SK-N-SH (cell line): ENCODE measurements at regions not wholly inside any gene's neighbourhood (a gene's known extent, or its start where the extent isn't known, plus 50 kb on each side); places are given as distances from the start of the nearest gene placed in this dataset.

Source experiments
- CTCF ChIA-PET: fragments of 300-600, 350-600 bp; formaldehyde crosslinking; extraction: SDS; loops from one replicate; lab custom pipeline; 2021; lab: Yijun Ruan, JAX
- POLR2A ChIA-PET: fragments of 350-600 bp; sonication (Branson Sonifier 250); formaldehyde crosslinking; extraction: SDS; loops from one replicate; lab custom pipeline; 2020; ENCODE audit warnings: antibody characterized with exemption, inconsistent platforms; lab: Yijun Ruan, JAX
- DNase-seq: peaks from one replicate; pipeline ENCODE4 v3.0.0; 2012
- H2AFZ ChIP-seq: fragments of 200-600 bp; sonication (generic); 2 replicates; pipeline ENCODE4 v1.8.1; 2016; ENCODE audit warnings: antibody characterized with exemption, mild to moderate bottlenecking, low read depth
- H3F3A ChIP-seq: fragments of 200-600 bp; sonication (generic); replicated peaks from 2 replicates; pipeline ENCODE3; 2016; ENCODE audit warnings: antibody characterized with exemption, mild to moderate bottlenecking; ENCODE audit not compliant: insufficient read depth
- H3K27ac ChIP-seq, 2 experiments: fragments of 200-500 bp in 1 of 2; fragments of 200-600 bp in 1 of 2; sonication (Bioruptor generic) in 1 of 2; sonication (generic), shearing (Covaris generic) in 1 of 2; 2 replicates each; pipeline versions ENCODE4 v1.5.1 to v1.6.1; 2014 to 2016; ENCODE audit warnings: low read depth in 2 of 2, inconsistent platforms in 1 of 2, low read length in 1 of 2, mild to moderate bottlenecking in 1 of 2, mixed read lengths in 1 of 2
- H3K27me3 ChIP-seq: fragments of 200-600 bp; sonication (generic), shearing (Covaris generic); 2 replicates; pipeline ENCODE4 v1.6.1; 2016; ENCODE audit warnings: mixed run types; ENCODE audit not compliant: insufficient read depth
- H3K36me3 ChIP-seq, 2 experiments: fragments of 200-500 bp in 1 of 2; fragments of 200-600 bp in 1 of 2; sonication (Bioruptor generic) in 1 of 2; sonication (generic) in 1 of 2; replicated peaks in 1 of 2; 2 replicates each; pipeline versions ENCODE3 to v1.5.1; 2014 to 2016; ENCODE audit warnings: low read length in 1 of 2, mild to moderate bottlenecking in 1 of 2; ENCODE audit not compliant: insufficient read depth in 2 of 2, control insufficient read depth in 1 of 2
- H3K4me1 ChIP-seq, 2 experiments: fragments of 200-500 bp in 1 of 2; fragments of 200-600 bp in 1 of 2; sonication (Bioruptor generic) in 1 of 2; sonication (generic), shearing (Covaris generic) in 1 of 2; 2 replicates each; pipeline versions ENCODE4 v1.5.1 to v1.6.1; 2014 to 2016; ENCODE audit warnings: low read depth in 1 of 2, low read length in 1 of 2, mixed run types in 1 of 2; ENCODE audit not compliant: insufficient read depth in 2 of 2, control insufficient read depth in 1 of 2
- H3K4me2 ChIP-seq: fragments of 200-600 bp; sonication (generic), shearing (Covaris generic); 2 replicates; pipeline ENCODE4 v1.6.1; 2017; ENCODE audit warnings: mixed run types
- H3K4me3 ChIP-seq, 2 experiments: fragments of 200-500 bp in 1 of 2; fragments of 200-600 bp in 1 of 2; sonication (Bioruptor generic) in 1 of 2; sonication (generic), shearing (Covaris generic) in 1 of 2; 2 replicates each; pipeline versions ENCODE4 v1.5.1 to v1.8.1; 2014 to 2016; ENCODE audit warnings: low read depth in 2 of 2, inconsistent platforms in 1 of 2, low read length in 1 of 2, mild to moderate bottlenecking in 1 of 2, mixed read lengths in 1 of 2, moderate library complexity in 1 of 2
- H3K79me2 ChIP-seq: fragments of 200-600 bp; sonication (generic); 2 replicates; pipeline ENCODE4 v1.8.1; 2017; ENCODE audit warnings: mild to moderate bottlenecking; ENCODE audit not compliant: insufficient read depth
- H3K9ac ChIP-seq: fragments of 200-600 bp; sonication (generic); 2 replicates; pipeline ENCODE4 v1.6.1; 2017; ENCODE audit warnings: mixed run types
- H3K9me2 ChIP-seq: fragments of 200-600 bp; sonication (generic); 2 replicates; pipeline ENCODE4 v1.6.1; 2017; ENCODE audit warnings: mixed run types
- H3K9me3 ChIP-seq: fragments of 200-600 bp; sonication (generic); 2 replicates; pipeline ENCODE4 v1.6.1; 2017; ENCODE audit warnings: mixed run types, mild to moderate bottlenecking, moderate library complexity
- H4K20me1 ChIP-seq: fragments of 200-600 bp; sonication (generic); 2 replicates; pipeline ENCODE4 v1.6.1; 2017; ENCODE audit warnings: mild to moderate bottlenecking, mixed run types; ENCODE audit not compliant: insufficient read depth
- EP300 ChIP-seq, 2 experiments: IDR thresholded peaks; 2 replicates each; pipeline versions ENCODE4 v1.4.0 to v1.6.1; 2012; ENCODE audit warnings: borderline replicate concordance in 1 of 2, low read depth in 1 of 2, low read length in 1 of 2
- EZH2phosphoT487 ChIP-seq: fragments of 200-600 bp; sonication (generic); IDR thresholded peaks from 2 replicates; pipeline ENCODE4 v1.6.1; 2017; ENCODE audit warnings: low read depth, mixed run types, mild to moderate bottlenecking, antibody characterized with exemption, moderate library complexity, borderline replicate concordance
- FOSL2 ChIP-seq: IDR thresholded peaks from 2 replicates; pipeline ENCODE4 v1.4.0; 2012; ENCODE audit warnings: low read depth, mild to moderate bottlenecking, moderate library complexity, borderline replicate concordance
- FOXJ3 ChIP-seq: sonication (generic); formaldehyde crosslinking; IDR thresholded peaks from 2 replicates; pipeline ENCODE4 v1.5.1; 2020; ENCODE audit warnings: mild to moderate bottlenecking, missing genetic modification reagents
- FOXM1 ChIP-seq: IDR thresholded peaks from 2 replicates; pipeline ENCODE4 v1.4.0; 2012; ENCODE audit warnings: low read depth, mild to moderate bottlenecking
- GABPA ChIP-seq: IDR thresholded peaks from 2 replicates; pipeline ENCODE4 v1.4.0; 2012; ENCODE audit warnings: low read depth, mild to moderate bottlenecking
- GATA2 ChIP-seq: sonication (generic); formaldehyde crosslinking; IDR thresholded peaks from 2 replicates; pipeline ENCODE4 v1.5.0; 2020; ENCODE audit warnings: mild to moderate bottlenecking, missing genetic modification reagents
- JUND ChIP-seq: IDR thresholded peaks from 2 replicates; pipeline ENCODE4 v1.4.0; 2012
- MEF2A ChIP-seq: IDR thresholded peaks from 2 replicates; pipeline ENCODE4 v1.4.0; 2012; ENCODE audit warnings: low read depth, borderline replicate concordance
- MXI1 ChIP-seq: IDR thresholded peaks from 2 replicates; pipeline ENCODE4 v1.6.1; 2012; ENCODE audit warnings: mild to moderate bottlenecking, low read depth, low read length, improper control_type of control experiment
- NRF1 ChIP-seq: IDR thresholded peaks from 2 replicates; pipeline ENCODE4 v1.6.1; 2012; ENCODE audit warnings: low read depth, mild to moderate bottlenecking, low read length
- PBX3 ChIP-seq: IDR thresholded peaks from 2 replicates; pipeline ENCODE4; 2012
- POLR2AphosphoS5 ChIP-seq: IDR thresholded peaks from 2 replicates; pipeline ENCODE4 v1.6.1; 2012; ENCODE audit warnings: low read depth, low read length
- RAD21 ChIP-seq: IDR thresholded peaks from 2 replicates; pipeline ENCODE4 v1.6.1; 2012; ENCODE audit warnings: mild to moderate bottlenecking, low read length
- RFX5 ChIP-seq: IDR thresholded peaks from 2 replicates; pipeline ENCODE4 v1.6.1; 2012; ENCODE audit warnings: mild to moderate bottlenecking, improper control_type of control experiment, low read length
- SMC3 ChIP-seq: IDR thresholded peaks from 2 replicates; pipeline ENCODE4 v1.6.1; 2012; ENCODE audit warnings: low read depth, low read length, improper control_type of control experiment
- TCF12 ChIP-seq: IDR thresholded peaks from 2 replicates; pipeline ENCODE4 v1.4.0; 2012
- YY1 ChIP-seq: IDR thresholded peaks from 2 replicates; pipeline ENCODE4 v1.4.0; 2012; ENCODE audit warnings: low read depth, mild to moderate bottlenecking
- WGBS: methylation state at CpG from one replicate; pipeline ENCODE4 v1.1.6; 2017; ENCODE audit warnings: low lambda C conversion rate; 5-methylcytosine and 5-hydroxymethylcytosine counted together
- TF ChIP-seq, protein P1 (sequence below): IDR thresholded peaks from 2 replicates; pipeline ENCODE4 v1.4.0; 2012; ENCODE audit warnings: low read depth, borderline replicate concordance
- TF ChIP-seq, protein P2 (sequence below): fragments of 200-600 bp; sonication (generic); IDR thresholded peaks from 2 replicates; pipeline ENCODE4 v1.6.1; 2017; ENCODE audit warnings: antibody characterized with exemption, mild to moderate bottlenecking, moderate library complexity
- TF ChIP-seq, protein P3 (sequence below): IDR thresholded peaks from 2 replicates; pipeline ENCODE4 v1.4.0; 2012; ENCODE audit warnings: low read depth

GRCh38 chr11:112759418-112759817, 201.8 kb upstream of the NCAM1 start:
- Histone ChIP-seq H4K20me1 (no peaks in the 10 kb centered on the region), H2AFZ (no peak overlapping the region), H3K9me2 (no peaks in the 10 kb centered on the region), H3K9me3 (no peaks in the 10 kb centered on the region), H3K79me2 (no peaks in the 10 kb centered on the region), H3K4me2 (no peak overlapping the region), H3K4me1 (no peaks in the 10 kb centered on the region), H3K27me3 (no peaks in the 10 kb centered on the region), H3K9ac (no peak overlapping the region), H3K27ac (no peak overlapping the region), H3K4me3 (no peak overlapping the region), H3K36me3 (no peaks in the 10 kb centered on the region), H3F3A (no peaks in the 10 kb centered on the region)
- ChIA-PET POLR2A (no interaction called here), CTCF (interaction anchor here (0.7 to 1.9 kb wide), 5 partner anchors 10 to 530 kb away, joined by 3 to 5 read pairs (median 3); no protein-coding TSS in a partner anchor)
- no peak for DNase-seq
- TF ChIP-seq JUND (no peak), NRF1 (no peak), MEF2A (no peak), MXI1 (no peak), TCF12 (no peak), FOXJ3 (no peak), PBX3 (no peak), POLR2AphosphoS5 (no peak), FOXM1 (no peak), FOSL2 (no peak), YY1 (no peak)
- TF ChIP-seq, protein P1, sequence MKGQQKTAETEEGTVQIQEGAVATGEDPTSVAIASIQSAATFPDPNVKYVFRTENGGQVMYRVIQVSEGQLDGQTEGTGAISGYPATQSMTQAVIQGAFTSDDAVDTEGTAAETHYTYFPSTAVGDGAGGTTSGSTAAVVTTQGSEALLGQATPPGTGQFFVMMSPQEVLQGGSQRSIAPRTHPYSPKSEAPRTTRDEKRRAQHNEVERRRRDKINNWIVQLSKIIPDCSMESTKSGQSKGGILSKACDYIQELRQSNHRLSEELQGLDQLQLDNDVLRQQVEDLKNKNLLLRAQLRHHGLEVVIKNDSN: no peak
- WGBS: 91% methylated on average over 2 of the region's 2 CpGs

DNA sequence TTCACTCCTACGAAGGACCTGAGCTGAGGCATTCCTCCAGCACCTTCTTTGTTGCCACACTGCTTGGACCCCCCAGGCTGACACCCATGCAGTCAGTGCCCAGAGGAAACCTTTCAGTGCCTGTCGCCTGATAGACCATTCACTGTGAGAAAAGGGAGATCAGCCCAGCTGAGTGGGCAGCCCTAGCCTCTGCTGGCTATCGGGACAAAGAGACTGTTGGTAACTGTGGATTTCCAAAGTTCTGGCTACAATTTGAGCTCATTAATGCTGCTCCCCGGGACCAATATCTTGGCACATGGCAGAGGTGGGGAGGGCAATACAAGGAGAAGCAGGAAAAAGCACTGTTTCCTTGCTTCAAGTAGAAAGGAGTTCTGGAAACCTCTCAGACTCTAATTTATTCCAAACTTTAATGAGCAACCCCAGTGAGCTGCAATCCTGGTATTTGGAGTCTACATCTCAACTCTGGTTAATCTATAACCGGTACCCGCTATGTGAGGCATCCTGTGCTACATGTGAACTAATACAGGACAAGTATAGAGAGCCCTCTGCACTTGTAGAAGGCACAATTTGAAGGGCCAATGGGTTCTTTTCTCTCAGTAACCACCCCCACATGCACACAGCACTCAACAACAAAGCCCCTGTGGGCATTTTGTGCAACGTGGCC, 200.7 kb upstream of the NCAM1 start:
- no peak overlapping the region for H3K9ac ChIP-seq
- WGBS: 70% methylated on average over 7 of the region's 7 CpGs

More for the DNA sequence above, 200.7 kb upstream of the NCAM1 start:
- Histone ChIP-seq H3K79me2 (no peaks in the 10 kb centered on the region), H4K20me1 (no peaks in the 10 kb centered on the region), H3K27ac (no peak overlapping the region), H2AFZ (no peak overlapping the region), H3K4me3 (no peak overlapping the region), H3F3A (no peaks in the 10 kb centered on the region), H3K4me2 (no peak overlapping the region), H3K27me3 (no peaks in the 10 kb centered on the region), H3K9me3 (no peaks in the 10 kb centered on the region), H3K36me3 (no peaks in the 10 kb centered on the region), H3K9me2 (no peaks in the 10 kb centered on the region), H3K4me1 (no peaks in the 10 kb centered on the region)
- ChIA-PET CTCF (interaction anchor here (1.2 to 1.9 kb wide), 4 partner anchors 10 to 529 kb away, joined by 3 to 5 read pairs (median 4); no protein-coding TSS in a partner anchor), POLR2A (no interaction called here)
- no peak for TF ChIP-seq POLR2AphosphoS5
- TF ChIP-seq GATA2 (CRISPR knock-in tag): no peak
- no peak for TF ChIP-seq EP300 (IDR thresholded peaks at IDR 0.05; ENCODE audit: borderline replicate concordance in 1 of 2, low read depth in 1 of 2, low read length in 1 of 2)
- TF ChIP-seq, protein P2, sequence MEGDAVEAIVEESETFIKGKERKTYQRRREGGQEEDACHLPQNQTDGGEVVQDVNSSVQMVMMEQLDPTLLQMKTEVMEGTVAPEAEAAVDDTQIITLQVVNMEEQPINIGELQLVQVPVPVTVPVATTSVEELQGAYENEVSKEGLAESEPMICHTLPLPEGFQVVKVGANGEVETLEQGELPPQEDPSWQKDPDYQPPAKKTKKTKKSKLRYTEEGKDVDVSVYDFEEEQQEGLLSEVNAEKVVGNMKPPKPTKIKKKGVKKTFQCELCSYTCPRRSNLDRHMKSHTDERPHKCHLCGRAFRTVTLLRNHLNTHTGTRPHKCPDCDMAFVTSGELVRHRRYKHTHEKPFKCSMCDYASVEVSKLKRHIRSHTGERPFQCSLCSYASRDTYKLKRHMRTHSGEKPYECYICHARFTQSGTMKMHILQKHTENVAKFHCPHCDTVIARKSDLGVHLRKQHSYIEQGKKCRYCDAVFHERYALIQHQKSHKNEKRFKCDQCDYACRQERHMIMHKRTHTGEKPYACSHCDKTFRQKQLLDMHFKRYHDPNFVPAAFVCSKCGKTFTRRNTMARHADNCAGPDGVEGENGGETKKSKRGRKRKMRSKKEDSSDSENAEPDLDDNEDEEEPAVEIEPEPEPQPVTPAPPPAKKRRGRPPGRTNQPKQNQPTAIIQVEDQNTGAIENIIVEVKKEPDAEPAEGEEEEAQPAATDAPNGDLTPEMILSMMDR: no peak
- no peak for TF ChIP-seq GABPA
- no peak for TF ChIP-seq FOSL2
- TF ChIP-seq RAD21: no peak
- no peak for TF ChIP-seq RFX5
- TF ChIP-seq, protein P3, sequence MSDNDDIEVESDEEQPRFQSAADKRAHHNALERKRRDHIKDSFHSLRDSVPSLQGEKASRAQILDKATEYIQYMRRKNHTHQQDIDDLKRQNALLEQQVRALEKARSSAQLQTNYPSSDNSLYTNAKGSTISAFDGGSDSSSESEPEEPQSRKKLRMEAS: no peak
- TF ChIP-seq SMC3: no peak
- no peak for TF ChIP-seq EZH2phosphoT487
- no peak for TF ChIP-seq MXI1
- no peak for TF ChIP-seq FOXM1
- no peak for DNase-seq
